Fibroblast of lung (primary cell): ENCODE measurements at regions not wholly inside any gene's neighbourhood (a gene's known extent, or its start where the extent isn't known, plus 50 kb on each side); places are given as distances from the start of the nearest gene placed in this dataset.

Experiments
- EZH2 ChIP-seq: IDR thresholded peaks from 2 replicates; pipeline ENCODE4 v1.5.1; 2012; ENCODE audit warnings: low read length, control low read depth, mild to moderate bottlenecking; ENCODE audit errors: missing control alignments
- TF ChIP-seq, protein P1 (sequence below), 2 donors: IDR thresholded peaks in 1 of 2; conservative IDR thresholded peaks in 1 of 2; 1 replicate in 1 of 2; 2 replicates in 1 of 2; pipeline ENCODE4 v1.5.1; 2011 to 2012; ENCODE audit warnings: low read length in 2 of 2, control low read depth in 1 of 2, inconsistent platforms in 1 of 2, low read depth in 1 of 2, mild to moderate bottlenecking in 1 of 2

GRCh38 chr1:170284951-170285350 is 139.2 kb downstream of the NTMT2 start:
- TF ChIP-seq, protein P1, sequence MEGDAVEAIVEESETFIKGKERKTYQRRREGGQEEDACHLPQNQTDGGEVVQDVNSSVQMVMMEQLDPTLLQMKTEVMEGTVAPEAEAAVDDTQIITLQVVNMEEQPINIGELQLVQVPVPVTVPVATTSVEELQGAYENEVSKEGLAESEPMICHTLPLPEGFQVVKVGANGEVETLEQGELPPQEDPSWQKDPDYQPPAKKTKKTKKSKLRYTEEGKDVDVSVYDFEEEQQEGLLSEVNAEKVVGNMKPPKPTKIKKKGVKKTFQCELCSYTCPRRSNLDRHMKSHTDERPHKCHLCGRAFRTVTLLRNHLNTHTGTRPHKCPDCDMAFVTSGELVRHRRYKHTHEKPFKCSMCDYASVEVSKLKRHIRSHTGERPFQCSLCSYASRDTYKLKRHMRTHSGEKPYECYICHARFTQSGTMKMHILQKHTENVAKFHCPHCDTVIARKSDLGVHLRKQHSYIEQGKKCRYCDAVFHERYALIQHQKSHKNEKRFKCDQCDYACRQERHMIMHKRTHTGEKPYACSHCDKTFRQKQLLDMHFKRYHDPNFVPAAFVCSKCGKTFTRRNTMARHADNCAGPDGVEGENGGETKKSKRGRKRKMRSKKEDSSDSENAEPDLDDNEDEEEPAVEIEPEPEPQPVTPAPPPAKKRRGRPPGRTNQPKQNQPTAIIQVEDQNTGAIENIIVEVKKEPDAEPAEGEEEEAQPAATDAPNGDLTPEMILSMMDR (conservative IDR thresholded peaks at IDR 0.05 in 1 of 2, IDR thresholded peaks at IDR 0.05 in 1 of 2; ENCODE audit: low read depth in 1 of 2, low read length in 2 of 2) = no peak
- no peak for TF ChIP-seq EZH2
